ENCODE measurements at regions not wholly inside any gene's neighbourhood (a gene's known extent, or its start where the extent isn't known, plus 50 kb on each side); places are given as distances from the start of the nearest gene placed in this dataset.

DNA sequence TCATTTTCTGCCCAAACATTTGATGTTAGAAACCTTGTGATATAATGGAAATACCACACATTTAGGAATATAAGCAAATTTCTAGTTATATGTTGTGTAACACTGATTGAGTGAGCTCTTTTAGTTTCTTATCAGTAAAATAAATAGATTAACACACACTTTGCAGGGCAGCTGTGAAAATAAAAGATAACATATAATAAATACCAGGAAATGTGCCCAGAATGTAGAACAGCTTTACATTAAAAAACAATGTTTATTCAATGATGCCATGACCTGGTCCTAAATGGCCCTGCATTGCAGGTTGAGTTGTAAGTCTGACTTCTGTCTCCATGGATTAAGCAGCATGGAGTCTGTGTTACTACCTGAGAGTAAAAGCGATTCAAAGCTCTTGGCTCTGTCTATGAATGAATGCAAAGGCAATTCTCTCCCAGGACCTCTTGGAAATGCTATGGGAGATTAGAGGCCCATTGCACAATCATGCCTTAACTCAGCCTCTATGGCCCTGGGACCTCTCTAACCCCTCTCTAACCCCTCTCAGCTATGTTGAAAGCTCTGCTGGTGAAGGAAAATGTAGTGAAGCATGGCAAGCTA, 296.0 kb upstream of the ACTBL2 start:
- ATAC-seq (replicated peaks), result no peak
- Mint-ChIP-seq H3K36me3 (no peaks in the 10 kb centered on the region), H3K4me3 (no peak overlapping the region), H3K4me1 (no peaks in the 10 kb centered on the region), H3K27ac (no peak overlapping the region), H3K9me3 (no peaks in the 10 kb centered on the region), H3K27me3 (peaks cover 4 to 5% of the 10 kb centered on the region in 2 donors)
- no peak for DNase-seq

DNA sequence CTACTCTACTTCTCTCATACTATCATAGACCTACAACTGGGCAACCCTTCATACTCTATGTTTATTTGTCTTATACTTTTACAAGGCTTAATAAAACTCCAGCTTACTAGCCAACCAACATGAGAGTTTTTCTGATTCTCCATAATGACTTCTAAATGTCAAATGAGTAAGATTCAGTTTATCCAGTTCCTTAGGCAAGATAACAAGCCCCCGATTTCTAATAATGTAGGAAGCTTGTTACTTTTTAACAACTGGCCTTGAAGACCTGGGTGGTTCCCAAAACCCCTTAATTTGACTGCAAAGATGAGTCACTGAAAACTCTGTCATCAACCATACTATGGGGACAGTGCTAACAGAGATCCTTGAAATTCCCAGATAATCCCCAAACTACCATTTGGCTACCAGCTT, 294.6 kb upstream of the ACTBL2 start:
- Mint-ChIP-seq H3K36me3 (no peaks in the 10 kb centered on the region), H3K9me3 (no peaks in the 10 kb centered on the region), H3K27ac (no peak overlapping the region), H3K27me3 (peaks cover 4 to 5% of the 10 kb centered on the region in 2 donors), H3K4me3 (no peak overlapping the region), H3K4me1 (no peaks in the 10 kb centered on the region)
- ATAC-seq (replicated peaks) (no peak), DNase-seq (no peak)

- Mint-ChIP-seq H3K9me3 (no peaks in the 10 kb centered on the region), H3K27ac (no peak overlapping the region), H3K36me3 (no peaks in the 10 kb centered on the region), H3K4me3 (no peak overlapping the region), H3K4me1 (no peaks in the 10 kb centered on the region), H3K27me3 (peaks cover 0 to 4% of the 10 kb centered on the region in 2 donors)
- DNase-seq (no peak), ATAC-seq (replicated peaks) (no peak)
These were observed 293.4 kb upstream of the ACTBL2 start for GRCh38 chr5:57776035-57776434.

DNA sequence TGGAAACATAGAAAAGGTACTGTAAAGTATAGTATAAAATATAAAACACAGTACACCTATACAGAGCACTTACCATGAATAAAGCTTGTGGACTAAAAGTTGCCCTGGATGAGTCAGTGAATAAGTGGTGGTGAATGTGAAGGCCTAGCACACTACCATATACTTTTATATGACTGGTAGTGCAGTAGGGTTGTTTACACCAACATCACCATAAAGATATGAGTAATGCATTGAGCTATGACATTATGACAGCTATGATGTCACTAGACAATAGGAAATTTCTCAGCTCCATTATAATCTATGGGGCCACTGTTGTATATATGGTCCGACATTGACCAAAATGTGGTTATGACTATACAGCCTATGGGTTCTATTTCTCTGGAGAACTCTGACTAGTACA, 291.8 kb upstream of the ACTBL2 start:
- Mint-ChIP-seq H3K4me3 (no peak overlapping the region), H3K36me3 (no peaks in the 10 kb centered on the region), H3K27me3 (no peaks in the 10 kb centered on the region), H3K4me1 (no peaks in the 10 kb centered on the region), H3K9me3 (no peaks in the 10 kb centered on the region), H3K27ac (no peak overlapping the region)
- ATAC-seq (replicated peaks) (no peak), DNase-seq (no peak)

GRCh38 chr5:57772512-57772911, 289.9 kb upstream of the ACTBL2 start:
- Mint-ChIP-seq H3K27ac (no peak overlapping the region), H3K4me1 (no peaks in the 10 kb centered on the region), H3K36me3 (no peaks in the 10 kb centered on the region), H3K4me3 (no peak overlapping the region), H3K27me3 (no peaks in the 10 kb centered on the region), H3K9me3 (no peaks in the 10 kb centered on the region)
- DNase-seq, result no peak
- ATAC-seq (replicated peaks), result no peak

GRCh38 chr5:57770039-57770438, 287.4 kb upstream of the ACTBL2 start:
- H3K36me3 Mint-ChIP-seq, result no peaks in the 10 kb centered on the region
- H3K27me3 Mint-ChIP-seq, result no peaks in the 10 kb centered on the region
- no peak overlapping the region for H3K4me3 Mint-ChIP-seq
- no peak for ATAC-seq (replicated peaks)
- DNase-seq, result no peak
- H3K9me3 Mint-ChIP-seq, result no peaks in the 10 kb centered on the region
- H3K27ac Mint-ChIP-seq, result no peak overlapping the region
- H3K4me1 Mint-ChIP-seq, result no peaks in the 10 kb centered on the region

GRCh38 chr5:57768745-57769144, 286.1 kb upstream of the ACTBL2 start:
- no peak overlapping the region for H3K4me3 Mint-ChIP-seq

GRCh38 chr5:57764479-57765089, 282.0 kb upstream of the ACTBL2 start:
- Mint-ChIP-seq H3K27me3 (no peaks in the 10 kb centered on the region), H3K27ac (no peak overlapping the region), H3K36me3 (no peaks in the 10 kb centered on the region), H3K4me1 (no peaks in the 10 kb centered on the region), H3K4me3 (no peak overlapping the region), H3K9me3 (no peaks in the 10 kb centered on the region)
- ATAC-seq (replicated peaks) (no peak), DNase-seq (no peak)

More at GRCh38 chr5:57768745-57769144, 286.1 kb upstream of the ACTBL2 start:
- H3K4me1 Mint-ChIP-seq, result no peaks in the 10 kb centered on the region
- ATAC-seq (replicated peaks), result no peak
- no peak for DNase-seq
- no peak overlapping the region for H3K27ac Mint-ChIP-seq
- no peaks in the 10 kb centered on the region for H3K9me3 Mint-ChIP-seq
- no peaks in the 10 kb centered on the region for H3K27me3 Mint-ChIP-seq
- H3K36me3 Mint-ChIP-seq, result no peaks in the 10 kb centered on the region

DNA sequence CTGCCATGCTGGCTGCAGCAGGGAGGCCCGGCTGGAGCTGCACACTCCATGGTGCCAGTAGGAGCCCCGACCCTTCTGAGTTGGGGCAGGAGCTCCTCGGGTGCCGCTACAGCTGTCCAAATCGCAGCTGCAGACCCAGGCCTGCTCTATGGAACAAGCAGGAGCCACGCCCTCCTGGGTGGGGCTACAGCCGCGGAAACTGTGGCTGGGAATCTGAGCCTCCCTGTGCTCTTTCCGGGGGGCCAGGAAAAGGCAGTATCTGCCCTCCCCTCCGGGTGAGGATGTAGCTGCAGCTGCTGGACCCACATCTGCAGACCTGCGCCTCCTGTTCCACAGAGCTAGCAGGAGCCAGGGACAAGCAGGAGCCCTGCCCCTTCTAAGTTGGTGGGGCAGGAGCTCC, 278.9 kb upstream of the ACTBL2 start:
- ATAC-seq (replicated peaks) (no peak), DNase-seq (no peak)
- Mint-ChIP-seq H3K4me3 (no peak overlapping the region), H3K36me3 (no peaks in the 10 kb centered on the region), H3K4me1 (no peaks in the 10 kb centered on the region), H3K9me3 (no peaks in the 10 kb centered on the region), H3K27ac (no peak overlapping the region), H3K27me3 (no peaks in the 10 kb centered on the region)

- Mint-ChIP-seq H3K27me3 (no peaks in the 10 kb centered on the region), H3K27ac (no peak overlapping the region), H3K4me1 (no peaks in the 10 kb centered on the region), H3K4me3 (no peak overlapping the region), H3K36me3 (no peaks in the 10 kb centered on the region), H3K9me3 (no peaks in the 10 kb centered on the region)
- no peak for ATAC-seq (replicated peaks)
- DNase-seq, result no peak
These were observed 272.0 kb upstream of the ACTBL2 start for GRCh38 chr5:57754616-57755015.

DNA sequence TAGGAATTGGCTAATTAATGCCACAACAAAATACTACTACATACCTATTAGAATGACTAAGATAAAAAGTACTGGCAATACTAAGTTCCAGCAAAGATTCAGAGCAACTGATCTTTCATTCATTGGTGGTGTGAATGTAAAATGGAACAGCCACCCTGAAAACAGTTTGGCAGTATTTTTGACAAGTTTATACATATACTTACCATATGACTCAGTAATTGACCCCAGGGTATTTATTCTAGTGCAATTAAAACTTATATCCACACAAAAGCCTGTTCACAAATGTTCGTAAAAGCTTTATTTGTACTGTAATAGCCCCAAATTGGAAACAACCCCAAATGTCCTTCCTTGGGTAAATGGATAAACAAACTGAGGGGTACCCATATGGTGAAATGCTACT, 270.8 kb upstream of the ACTBL2 start:
- H3K9me3 Mint-ChIP-seq, result no peaks in the 10 kb centered on the region
- no peaks in the 10 kb centered on the region for H3K27me3 Mint-ChIP-seq
- ATAC-seq (replicated peaks) (no peak), DNase-seq (no peak)
- H3K4me3 Mint-ChIP-seq, result no peak overlapping the region
- no peaks in the 10 kb centered on the region for H3K4me1 Mint-ChIP-seq
- no peaks in the 10 kb centered on the region for H3K36me3 Mint-ChIP-seq
- no peak overlapping the region for H3K27ac Mint-ChIP-seq

DNA sequence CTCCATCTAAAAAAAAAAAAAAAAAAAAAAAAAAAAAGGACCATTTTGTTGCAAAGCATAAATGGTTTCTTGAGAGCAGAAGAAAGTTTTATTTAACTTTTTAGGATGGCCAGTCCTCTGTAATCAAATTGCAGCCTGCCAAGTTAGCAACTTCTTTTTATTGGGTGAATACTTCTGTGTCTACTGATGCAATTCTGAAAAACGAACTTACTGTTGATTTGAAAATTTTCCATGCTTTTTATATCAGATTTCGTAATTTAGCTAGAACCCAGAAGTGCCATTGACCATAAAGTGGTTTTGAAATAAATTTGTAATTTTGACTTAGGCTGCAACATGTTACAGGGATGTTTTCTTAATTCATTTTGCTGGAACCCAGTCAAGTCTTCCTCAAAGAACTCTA, 269.1 kb upstream of the ACTBL2 start:
- no peak for ATAC-seq (replicated peaks)
- peaks cover 0 to 2% of the 10 kb centered on the region in 2 donors for H3K9me3 Mint-ChIP-seq
- DNase-seq, result no peak
- H3K27me3 Mint-ChIP-seq, result no peaks in the 10 kb centered on the region
- H3K4me1 Mint-ChIP-seq, result no peaks in the 10 kb centered on the region
- no peaks in the 10 kb centered on the region for H3K36me3 Mint-ChIP-seq
- no peak overlapping the region for H3K27ac Mint-ChIP-seq
- H3K4me3 Mint-ChIP-seq, result no peak overlapping the region

DNA sequence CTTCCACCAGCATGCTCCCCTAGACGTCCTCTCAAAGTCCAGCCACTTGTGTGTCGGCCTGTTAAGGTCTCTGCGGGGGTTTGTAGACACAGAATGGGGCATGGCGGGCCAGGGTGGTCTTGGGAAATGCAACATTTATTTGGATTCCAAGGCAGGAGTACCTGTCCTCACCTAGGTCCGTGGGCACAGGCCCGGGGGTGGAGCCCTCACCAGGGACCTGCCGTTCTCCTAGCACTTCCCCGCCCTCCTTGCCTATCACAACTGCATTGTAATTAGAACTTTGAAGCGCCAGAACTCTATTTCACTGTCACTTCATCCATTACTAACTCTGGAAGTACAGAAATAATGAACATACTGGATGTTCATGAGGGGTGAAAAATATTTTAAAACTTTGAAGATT, 268.3 kb upstream of the ACTBL2 start:
- H3K36me3 Mint-ChIP-seq, result no peaks in the 10 kb centered on the region
- no peak overlapping the region for H3K27ac Mint-ChIP-seq

GRCh38 chr5:57750282-57750681, 267.7 kb upstream of the ACTBL2 start:
- Mint-ChIP-seq H3K9me3 (peaks cover 0 to 2% of the 10 kb centered on the region in 2 donors), H3K27me3 (no peaks in the 10 kb centered on the region), H3K27ac (no peak overlapping the region), H3K4me3 (no peak overlapping the region), H3K36me3 (no peaks in the 10 kb centered on the region), H3K4me1 (no peaks in the 10 kb centered on the region)
- DNase-seq (no peak), ATAC-seq (replicated peaks) (no peak)

More for the DNA sequence above, 268.3 kb upstream of the ACTBL2 start:
- no peak for DNase-seq
- H3K4me1 Mint-ChIP-seq, result no peaks in the 10 kb centered on the region
- no peaks in the 10 kb centered on the region for H3K27me3 Mint-ChIP-seq
- peaks cover 0 to 2% of the 10 kb centered on the region in 2 donors for H3K9me3 Mint-ChIP-seq
- no peak overlapping the region for H3K4me3 Mint-ChIP-seq
- ATAC-seq (replicated peaks), result no peak

GRCh38 chr5:57749396-57749795, 266.8 kb upstream of the ACTBL2 start:
- H3K4me3 Mint-ChIP-seq, result no peak overlapping the region
- DNase-seq, result no peak
- H3K27me3 Mint-ChIP-seq, result no peaks in the 10 kb centered on the region
- peaks cover 0 to 2% of the 10 kb centered on the region in 2 donors for H3K9me3 Mint-ChIP-seq
- H3K4me1 Mint-ChIP-seq, result no peaks in the 10 kb centered on the region
- no peak for ATAC-seq (replicated peaks)
- H3K27ac Mint-ChIP-seq, result no peak overlapping the region
- H3K36me3 Mint-ChIP-seq, result no peaks in the 10 kb centered on the region
